DMS153 (cell line): ENCODE measurements at regions not wholly inside any gene's neighbourhood (a gene's known extent, or its start where the extent isn't known, plus 50 kb on each side); places are given as distances from the start of the nearest gene placed in this dataset.
"Not testable (repeated sequence)": the region's sequence is repeated elsewhere in the genome, so short reads cannot be mapped to it uniquely, and the experiment has no call there.

Experiments
- DNase-seq: peaks from one replicate; lab custom pipeline; 2025; lab: John Stamatoyannopoulos, UW

DNA sequence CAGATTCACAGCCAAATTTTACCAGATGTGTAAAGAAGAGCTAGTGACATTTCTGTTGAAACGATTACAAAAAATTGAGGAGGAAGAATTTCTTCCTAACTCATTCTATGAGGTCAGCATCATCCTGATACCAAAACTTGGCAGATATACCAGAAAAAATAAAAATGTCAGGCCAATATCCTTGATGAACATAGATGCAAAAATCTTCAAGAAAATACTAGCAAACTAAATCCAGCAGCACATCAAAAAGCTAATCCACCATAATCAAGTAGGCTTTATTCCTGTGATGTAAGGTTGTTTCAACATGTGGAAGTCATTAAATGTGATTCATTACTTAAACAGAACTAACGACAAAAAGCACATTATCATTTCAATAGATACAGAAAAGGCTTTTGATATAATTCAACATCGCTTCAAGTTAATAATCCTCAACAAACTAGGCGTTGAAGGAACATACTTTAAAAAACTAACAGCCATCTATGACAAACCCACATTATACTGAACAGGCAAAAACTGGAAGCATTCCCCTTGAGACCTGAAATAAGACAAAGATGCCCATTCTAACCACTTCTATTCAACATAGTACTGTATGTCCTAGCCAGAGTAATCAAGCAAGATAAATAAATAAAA, 807.7 kb upstream of the ZWINT start:
- DNase-seq, result no peak

DNA sequence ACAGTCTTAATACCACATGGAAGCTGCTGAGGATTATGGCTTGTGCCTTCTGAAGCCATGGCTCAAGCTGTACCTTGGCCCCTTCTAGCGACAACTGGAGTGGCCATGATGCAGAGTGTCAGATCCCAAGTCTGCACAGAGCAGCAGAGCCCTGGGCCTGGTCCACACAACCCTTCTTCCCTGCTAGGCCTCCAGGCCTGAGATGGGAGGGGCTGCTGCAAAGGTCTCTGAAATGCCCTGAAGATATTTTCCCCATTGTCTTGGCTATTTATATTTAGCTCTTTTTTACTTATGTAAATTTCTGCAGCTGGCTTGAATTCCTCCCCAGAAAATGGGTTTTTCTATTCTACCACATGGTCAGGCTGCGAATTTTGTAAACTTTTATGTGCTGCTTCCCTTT, 804.6 kb upstream of the ZWINT start:
- no peak for DNase-seq

DNA sequence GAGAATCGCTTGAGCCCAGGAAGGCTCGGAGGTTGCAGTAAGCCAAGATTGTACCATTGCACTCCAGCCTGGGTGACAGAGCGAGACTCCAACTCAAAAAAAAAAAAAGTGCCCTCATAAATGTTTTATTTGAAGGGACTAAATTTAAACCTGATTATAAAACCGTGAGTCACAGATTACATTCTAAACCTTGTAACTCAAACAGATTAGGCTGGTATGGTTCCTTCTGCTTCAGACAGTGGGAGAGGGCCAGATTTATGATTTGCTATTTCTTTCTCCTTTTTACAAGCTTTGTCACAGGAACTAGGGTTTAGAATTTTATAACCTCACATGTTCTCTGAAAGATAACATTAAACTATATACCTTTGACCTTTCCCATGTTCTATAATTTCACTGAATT, 801.2 kb upstream of the ZWINT start:
- no peak for DNase-seq

DNA sequence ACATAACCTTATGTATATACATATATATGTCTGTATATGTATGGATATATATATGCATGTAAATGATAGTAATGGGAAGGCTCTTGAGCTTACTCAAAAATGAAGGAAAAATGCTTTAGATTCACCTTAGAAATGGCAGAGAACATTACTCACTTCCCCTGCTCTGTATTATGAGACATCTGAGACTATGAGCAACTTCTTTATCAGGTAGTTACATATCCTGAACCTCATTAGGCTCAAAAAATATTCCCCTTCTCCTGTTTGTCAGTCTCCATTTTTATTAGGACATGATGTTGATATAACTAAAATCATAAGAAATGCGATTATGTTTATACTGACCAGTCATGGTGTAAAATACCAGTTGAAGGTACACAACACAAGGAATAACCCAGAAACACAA, 800.1 kb upstream of the ZWINT start:
- no peak for DNase-seq

DNA sequence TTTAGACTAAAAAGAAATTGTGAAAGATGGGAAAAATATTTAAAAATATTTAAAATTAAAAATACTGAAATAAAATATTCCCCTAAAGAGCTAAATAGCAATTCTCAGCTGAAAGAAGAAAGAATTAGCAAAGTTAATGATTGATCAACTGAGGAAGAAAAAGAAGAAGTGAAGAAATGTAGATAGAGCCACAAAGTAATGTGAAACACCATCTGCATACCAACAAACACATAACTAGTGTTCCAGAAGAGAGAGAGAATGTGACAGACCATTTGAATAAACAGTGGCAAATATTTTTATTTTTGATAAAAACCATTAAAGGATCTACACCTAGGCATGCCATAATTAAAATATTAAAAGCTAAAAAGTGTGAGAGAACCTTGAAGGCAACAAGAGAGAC, 784.5 kb upstream of the ZWINT start:
- DNase-seq, result no peak

DNA sequence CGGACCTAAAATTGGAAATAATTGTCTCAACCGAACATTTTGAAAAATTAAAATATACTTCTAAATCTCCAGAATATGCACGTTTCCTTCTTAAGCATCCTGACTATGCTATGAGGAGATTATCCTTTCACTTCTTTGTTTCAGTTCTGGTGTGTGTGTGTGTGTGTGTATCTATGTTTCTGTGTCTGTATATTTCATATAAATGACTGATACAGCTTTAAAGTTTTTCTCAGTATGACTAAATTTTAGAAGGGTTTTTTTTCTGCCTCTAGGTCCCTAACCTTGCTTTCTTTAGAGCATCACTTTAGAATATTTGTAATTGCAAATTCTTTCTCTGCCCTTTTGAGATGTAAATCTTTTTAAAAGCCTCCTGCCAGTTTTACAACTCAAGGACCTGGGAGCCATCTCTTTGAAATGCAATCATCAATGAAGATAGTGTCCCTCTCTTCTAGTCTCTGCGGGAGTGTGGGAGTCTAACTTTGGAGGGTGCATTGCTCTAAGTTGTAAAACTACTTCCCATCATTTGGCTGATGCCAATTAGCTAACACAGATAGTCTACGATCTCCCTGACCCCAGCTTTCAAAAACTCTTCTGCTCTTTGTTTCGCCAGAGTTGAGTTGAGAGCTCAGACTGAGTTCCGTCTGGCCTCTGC, 782.0 kb upstream of the ZWINT start:
- no peak for DNase-seq

DNA sequence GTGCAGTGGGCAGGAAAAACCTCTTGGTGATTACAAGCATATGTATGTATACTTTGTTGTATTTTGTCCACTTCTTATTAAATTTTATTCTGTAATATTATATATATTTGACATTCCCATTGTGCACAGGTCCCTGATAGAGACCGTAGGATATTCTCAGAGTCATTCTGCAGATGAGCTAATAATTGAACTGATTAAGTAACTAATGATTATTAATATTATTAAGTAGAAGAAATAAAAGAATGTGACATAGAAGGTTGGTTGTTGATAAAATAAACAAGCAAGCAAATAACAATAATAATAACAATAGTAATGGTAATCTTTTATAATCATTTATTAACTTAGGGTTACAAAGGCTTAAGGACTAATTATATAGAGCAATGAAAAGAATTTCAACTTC, 780.6 kb upstream of the ZWINT start:
- no peak for DNase-seq

DNA sequence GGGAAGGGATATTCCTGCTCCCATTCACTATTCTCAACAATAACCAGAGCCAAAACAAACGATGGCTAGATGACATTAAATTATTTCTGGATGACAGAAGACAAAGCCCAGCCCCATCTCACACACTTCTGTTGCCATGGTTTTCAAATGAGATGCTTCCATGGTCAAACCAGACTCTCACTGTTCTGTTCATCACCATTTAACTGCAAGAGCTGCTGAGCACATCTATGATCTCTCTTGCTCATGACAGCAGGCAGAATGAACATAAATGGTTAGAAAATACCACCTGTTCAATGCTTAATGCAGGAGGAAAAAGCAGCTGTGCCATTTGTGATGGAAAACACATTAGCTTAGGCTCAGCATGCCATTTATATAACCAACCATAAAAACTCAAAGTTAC, 758.6 kb upstream of the ZWINT start:
- no peak for DNase-seq

DNA sequence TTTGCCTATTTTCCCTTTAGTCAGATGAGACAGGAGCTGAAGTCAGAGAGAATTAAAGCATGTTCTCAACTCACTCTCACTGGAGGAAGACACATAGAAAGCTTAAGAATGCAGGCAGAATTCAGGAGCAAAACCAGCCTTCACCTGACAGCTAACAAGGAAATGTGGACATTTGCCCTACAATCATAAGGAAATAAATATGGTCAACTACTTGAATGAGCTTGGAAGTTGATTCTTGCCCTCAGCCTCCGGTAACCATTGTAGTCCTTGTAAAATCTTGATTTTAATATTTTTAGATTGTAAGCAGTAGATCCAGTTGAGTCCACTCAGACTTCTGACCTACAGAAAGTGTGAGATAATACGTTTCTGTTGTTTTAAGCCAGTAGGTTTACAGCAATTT, 752.5 kb upstream of the ZWINT start:
- DNase-seq, result no peak

DNA sequence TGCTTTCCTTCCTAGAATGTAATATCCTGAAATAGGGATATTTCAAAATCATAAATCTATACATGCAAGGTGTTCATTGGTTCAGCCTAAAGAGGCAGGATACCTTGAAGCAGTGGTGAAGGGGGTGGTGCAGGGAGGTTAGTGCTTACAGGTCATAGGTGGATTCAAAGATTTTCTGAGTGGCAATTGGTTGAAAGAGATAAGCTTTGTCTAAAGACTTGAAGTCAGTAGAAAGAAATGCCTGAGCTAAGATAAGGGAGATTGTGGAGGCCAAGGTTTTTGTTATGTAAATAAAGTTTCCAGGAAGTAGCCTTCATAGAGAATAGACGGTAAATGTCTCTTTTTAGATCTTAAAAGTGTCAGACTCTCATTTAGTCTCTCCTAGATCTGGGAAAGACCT, 741.2 kb upstream of the ZWINT start:
- DNase-seq, result no peak

DNA sequence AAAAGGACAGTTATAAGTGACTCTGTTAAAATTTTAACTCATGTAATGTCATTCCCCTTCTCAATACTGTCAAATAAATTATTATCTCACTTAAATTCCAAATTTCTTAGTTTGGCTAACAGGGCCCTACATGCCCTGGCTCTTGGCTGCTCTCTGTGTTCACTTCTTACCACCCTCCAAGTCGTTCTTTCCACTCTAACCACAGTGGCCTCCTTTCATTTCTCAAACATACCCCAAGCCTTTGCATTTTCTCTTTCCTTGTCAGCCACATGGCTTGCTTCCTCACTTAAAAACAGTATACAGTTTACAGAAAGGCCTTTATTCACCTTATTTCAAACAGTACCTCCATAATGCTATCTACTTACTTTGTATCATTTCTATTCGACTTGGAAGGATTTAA, 737.1 kb upstream of the ZWINT start:
- no peak for DNase-seq

DNA sequence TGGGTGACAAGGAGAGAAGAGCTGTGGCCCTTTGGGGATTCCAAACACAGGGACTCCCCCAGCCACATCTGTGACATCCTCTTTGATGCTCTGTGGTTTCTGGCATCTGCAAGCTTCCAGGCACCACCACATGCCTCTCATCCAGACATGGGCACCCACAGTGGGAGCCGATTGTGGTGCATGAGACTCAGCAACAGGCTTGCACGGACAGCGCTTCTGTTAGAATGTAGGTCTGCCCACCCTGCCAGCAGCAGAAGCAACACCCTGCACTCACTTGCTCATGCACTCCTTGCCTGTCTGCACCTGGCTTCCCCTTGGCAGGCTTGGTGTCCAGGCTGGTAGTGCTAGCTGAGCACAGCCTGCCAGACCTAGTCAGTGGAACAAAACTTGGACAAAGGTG, 735.0 kb upstream of the ZWINT start:
- no peak for DNase-seq

DNA sequence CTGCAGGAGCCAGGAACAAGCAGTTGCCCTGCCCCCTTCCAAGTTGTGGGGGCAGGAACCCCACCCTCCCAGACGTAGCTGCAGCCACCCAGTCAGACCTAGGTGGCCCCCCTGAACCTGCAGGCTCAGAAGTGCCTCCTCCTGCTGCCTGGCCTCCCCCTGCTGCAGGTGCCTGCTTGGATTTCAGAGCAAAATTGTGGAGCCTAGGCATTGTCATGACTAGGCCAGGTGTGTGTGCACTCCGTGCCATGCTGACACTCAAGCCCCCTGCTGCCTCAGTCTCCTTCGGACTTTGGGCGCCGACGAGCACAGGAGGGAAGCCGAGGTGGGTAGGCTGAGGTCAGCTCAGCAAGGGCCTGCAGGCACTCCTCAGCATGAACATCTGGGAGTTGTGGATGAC, 733.9 kb upstream of the ZWINT start:
- DNase-seq, result no peak

DNA sequence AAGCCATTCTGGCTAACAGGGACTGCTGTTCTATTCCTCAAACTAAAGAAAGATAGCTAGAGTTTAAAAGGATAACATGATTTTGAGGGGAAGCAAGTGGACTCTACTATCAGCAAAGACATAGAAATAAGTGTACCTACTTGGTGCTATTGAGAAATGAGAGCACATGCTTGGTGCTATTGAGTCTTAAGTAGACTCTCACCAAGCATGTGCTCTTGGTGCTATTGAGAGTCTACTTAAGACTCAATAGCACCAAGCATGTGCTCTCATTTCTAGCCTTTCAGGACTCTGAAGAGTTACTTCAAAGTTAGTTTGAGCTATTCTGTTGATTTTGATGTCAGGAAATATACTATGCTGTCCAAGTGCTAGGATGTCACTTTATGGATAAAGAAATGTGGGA, 733.0 kb upstream of the ZWINT start:
- DNase-seq, result no peak

DNA sequence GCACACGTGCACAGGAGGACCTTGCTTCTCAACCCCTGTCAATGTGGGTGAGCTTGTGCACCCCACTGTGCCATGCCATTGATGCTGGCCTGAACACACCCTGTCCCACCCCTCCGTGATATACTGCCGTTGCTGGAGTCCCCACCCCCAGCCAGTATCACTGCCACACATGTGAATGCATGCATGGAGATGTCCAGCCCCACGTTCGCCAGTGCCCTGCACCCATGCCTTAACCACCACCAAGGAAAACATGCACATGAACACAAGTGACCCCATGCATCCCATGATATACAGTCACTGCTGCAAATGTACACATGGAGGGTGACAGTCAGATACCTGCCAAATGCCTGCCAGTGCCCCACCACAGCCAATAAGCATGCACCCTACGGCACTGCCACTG, 692.5 kb upstream of the ZWINT start:
- no peak for DNase-seq

DNA sequence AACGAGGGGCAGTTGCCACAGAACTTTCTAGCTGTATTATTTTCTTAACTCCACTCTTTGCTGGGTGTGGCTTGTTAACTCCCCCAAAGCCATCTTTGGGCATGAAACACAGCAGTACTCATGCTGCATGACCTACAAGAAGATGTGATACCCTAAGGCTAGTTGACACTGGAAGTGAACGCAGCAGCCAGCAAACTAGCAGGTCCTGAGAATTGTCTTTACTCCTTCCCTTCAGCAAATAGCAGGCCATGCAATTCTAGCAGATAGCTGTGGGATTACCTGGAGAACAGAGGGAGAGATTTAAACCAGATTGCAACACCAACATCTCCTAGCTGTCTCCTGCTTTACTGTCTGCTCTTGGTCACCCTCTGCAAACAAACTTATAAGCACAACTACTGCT, 688.0 kb upstream of the ZWINT start:
- no peak for DNase-seq

DNA sequence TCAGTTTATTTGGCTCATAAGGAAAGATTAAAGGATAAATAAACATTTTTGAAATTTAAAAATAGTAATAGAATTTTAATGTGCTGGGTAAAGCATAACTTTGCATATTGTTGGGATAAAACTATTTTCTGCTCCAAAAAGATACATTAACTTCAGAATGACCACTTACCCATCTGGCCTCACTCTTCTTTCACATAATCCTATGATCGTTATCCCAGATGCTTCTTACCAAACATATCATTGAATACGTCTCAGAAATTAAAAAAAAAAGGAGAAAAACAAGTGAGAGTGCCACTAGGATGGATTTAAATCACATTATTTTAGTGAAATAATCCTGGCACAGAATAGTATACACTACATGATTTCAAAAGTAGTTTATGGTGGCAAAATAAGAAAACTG, 677.5 kb upstream of the ZWINT start:
- no peak for DNase-seq

DNA sequence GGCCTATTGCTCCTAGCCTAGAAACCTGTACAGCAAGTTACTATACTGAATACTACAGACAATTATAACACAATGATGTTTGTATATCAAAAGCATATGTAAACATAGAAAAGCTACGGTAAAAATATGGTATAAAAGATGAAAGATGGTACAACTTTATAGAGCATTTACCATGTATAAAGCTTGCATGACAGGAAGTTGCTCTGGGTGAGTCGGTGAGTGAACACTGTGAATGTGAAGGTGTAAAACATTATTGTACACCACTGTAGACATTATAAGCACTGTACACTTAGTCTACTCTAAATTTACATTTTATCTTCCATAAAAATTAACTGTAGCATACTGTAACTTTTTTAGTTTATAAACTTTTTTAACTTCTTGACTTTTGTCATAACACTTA, 674.3 kb upstream of the ZWINT start:
- no peak for DNase-seq

DNA sequence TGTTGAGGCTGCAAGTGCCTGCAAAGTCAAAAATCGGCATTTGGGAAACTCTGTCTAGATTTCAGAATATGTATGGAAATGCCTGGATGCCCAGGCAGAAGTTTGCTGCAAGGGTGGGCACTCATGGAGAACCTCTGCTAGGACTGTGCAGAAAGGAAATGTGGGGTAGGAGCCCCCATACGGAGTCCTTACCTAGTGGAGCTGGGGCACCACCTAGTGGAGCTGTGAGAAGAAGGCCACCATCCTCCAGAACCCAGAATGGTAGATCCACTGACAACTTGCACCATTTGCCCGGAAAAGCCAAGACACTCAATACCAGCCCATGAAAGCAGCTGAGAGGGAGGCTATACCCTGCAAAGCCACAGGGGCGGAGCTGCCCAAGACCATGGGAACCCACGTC, 671.2 kb upstream of the ZWINT start:
- not testable (repeated sequence) for DNase-seq

DNA sequence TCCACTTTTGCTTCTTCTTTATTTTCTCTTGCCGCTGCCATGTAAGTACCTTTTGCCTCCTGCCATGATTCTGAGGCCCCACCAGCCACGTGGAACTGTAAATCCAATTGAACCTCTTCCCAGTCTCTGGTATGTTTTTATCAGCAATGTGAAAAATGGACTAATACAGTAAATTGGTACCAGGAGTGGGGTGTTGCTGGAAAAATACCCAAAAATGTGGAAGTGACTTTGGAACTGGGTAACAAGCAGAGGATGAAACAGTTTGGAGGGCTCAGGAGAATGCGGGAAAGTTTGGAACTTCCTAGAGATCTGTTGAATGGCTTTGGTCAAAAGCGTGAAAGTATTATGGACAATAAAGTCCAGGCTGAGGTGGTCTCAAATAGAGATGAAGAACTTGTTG, 670.3 kb upstream of the ZWINT start:
- no peak for DNase-seq

DNA sequence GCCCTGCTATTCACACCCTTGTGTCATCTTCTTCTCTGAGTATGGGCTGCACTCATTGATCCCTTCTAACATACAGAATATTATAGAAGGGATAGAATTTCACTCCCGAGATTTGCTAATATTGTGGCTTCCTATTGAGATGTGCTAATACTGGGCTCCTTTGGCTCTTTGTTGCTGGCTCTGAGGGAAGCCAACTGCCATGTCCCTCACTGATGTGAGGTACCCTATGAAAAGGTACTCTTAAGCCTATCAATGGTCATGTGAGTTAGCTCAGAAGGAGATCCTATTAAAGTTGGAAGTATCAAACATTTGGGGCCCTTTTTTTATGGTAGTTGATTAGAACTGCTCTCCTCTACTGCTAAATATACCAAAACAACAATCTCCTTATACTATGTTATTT, 665.2 kb upstream of the ZWINT start:
- no peak for DNase-seq

DNA sequence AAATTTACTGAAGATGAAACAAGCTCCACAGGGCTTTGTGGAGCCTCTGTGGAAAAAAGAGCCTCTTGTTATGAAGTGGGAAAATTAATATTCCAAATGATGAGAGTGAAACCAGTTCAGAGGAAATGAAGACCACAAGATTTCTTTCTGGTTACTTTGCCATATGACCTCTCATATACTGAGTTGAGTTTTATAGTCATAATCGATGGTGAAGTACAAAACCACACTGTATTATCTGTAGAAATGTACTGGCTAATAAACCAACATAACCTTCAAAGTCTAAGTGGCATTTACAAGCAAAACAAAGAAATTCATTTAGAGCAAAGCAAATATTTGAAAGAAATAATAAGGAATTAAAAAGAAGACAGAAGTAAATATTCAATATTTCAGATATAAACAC, 662.6 kb upstream of the ZWINT start:
- no peak for DNase-seq

DNA sequence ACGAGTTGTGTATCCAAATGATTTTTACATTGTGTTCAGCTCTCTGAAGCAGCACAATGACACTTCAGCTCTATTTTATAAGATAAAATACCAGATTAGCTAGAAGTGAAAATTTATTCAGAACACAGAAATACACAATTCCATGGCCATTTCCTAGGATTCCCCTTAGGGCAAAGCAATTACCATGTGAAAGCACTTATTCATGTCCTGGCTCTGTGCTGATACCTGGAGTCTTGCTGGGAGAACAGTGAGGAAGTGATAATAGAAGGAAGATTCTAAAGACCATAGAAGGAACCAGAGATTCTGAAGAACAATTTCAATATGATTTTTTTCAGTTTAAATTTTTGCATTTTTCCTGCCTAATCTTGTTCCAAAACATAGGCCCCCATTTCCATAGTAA, 657.4 kb upstream of the ZWINT start:
- DNase-seq, result no peak

DNA sequence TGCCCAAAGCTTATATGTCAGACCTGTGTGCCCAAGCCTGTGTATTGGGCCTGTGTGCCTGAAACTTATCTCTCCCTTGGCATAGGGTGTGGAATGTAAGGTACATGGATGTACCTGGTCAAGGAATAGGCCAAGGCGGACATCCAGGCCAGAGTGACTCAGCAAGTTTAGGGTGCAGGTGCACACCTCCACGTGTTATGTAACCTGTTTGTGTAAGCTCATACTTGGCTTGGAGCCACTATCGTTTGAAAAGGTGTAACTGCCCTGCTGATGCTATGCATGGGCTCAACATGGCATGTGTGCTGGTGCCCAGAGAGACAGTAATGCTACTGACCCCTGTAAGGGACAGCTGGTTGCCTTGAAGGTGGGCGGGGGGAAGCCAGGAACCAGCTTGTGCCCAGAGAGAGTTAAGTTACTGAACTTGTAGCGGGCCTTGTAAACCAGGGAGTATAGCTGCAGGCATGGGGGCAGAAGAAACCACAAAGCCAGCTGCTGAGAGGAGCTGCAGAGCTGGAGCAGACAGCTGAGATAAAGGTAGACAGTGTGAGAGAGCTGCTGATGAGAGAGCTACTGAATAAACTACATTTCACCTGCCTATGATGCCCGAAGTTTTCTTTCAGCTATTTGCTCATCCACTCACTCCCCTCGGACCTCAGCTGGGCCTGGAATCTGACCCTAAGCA, 656.4 kb upstream of the ZWINT start:
- DNase-seq, result no peak
